HEK293 (cell line): ENCODE measurements at regions not wholly inside any gene's neighbourhood (a gene's known extent, or its start where the extent isn't known, plus 50 kb on each side); places are given as distances from the start of the nearest gene placed in this dataset.

Experiments
- CTCF ChIA-PET: fragments of 350-600 bp; formaldehyde crosslinking; extraction: SDS; loops from one replicate; lab custom pipeline; 2021; ENCODE audit warnings: antibody characterized with exemption; lab: Yijun Ruan, JAX
- POLR2A ChIA-PET: fragments of 300-600 bp; formaldehyde crosslinking; extraction: SDS; loops from one replicate; lab custom pipeline; 2020; ENCODE audit warnings: antibody characterized with exemption, inconsistent platforms; lab: Yijun Ruan, JAX
- H3K27ac ChIP-seq: fragments of 200-500 bp; sonication (Bioruptor generic); 2 replicates; pipeline ENCODE4 v1.5.1; 2014; ENCODE audit warnings: low read depth, low read length, control low read depth, inconsistent platforms; ENCODE audit errors: extremely low read depth
- H3K36me3 ChIP-seq, 2 experiments: fragments of 200-500 bp in 1 of 2; sonication (Bioruptor generic) in 1 of 2; 1 replicate in 1 of 2; 2 replicates in 1 of 2; pipeline ENCODE4 v1.5.1; 2014 to 2017; ENCODE audit warnings: inconsistent platforms in 2 of 2, low read length in 2 of 2; ENCODE audit not compliant: control insufficient read depth in 2 of 2, insufficient read depth in 1 of 2
- H3K4me1 ChIP-seq: fragments of 200-500 bp; sonication (Bioruptor generic); 2 replicates; pipeline ENCODE4 v1.5.1; 2014; ENCODE audit warnings: mild to moderate bottlenecking, low read length, inconsistent platforms; ENCODE audit not compliant: control insufficient read depth, insufficient read depth
- H3K4me3 ChIP-seq: 2 replicates; pipeline ENCODE4 v1.5.1; 2011; ENCODE audit warnings: low read depth, mild to moderate bottlenecking, control low read depth, low read length, moderate library complexity
- H3K9me3 ChIP-seq: fragments of 200-500 bp; sonication (Bioruptor generic); 2 replicates; pipeline ENCODE4 v1.5.1; 2014; ENCODE audit warnings: low read depth, low read length, inconsistent platforms; ENCODE audit not compliant: control insufficient read depth, insufficient read depth
- ZEB2 ChIP-seq: fragments of 450-650 bp; formaldehyde crosslinking; IDR thresholded peaks from 2 replicates; pipeline ENCODE4 v1.5.1; 2016; ENCODE audit warnings: missing biosample characterization, missing genetic modification characterization
- ZNF138 ChIP-seq: fragments of 450-650 bp; formaldehyde crosslinking; IDR thresholded peaks from 2 replicates; pipeline ENCODE4 v1.5.1; 2016; ENCODE audit warnings: missing biosample characterization, missing genetic modification characterization, borderline replicate concordance
- ZNF23 ChIP-seq: fragments of 450-650 bp; formaldehyde crosslinking; IDR thresholded peaks from 2 replicates; pipeline ENCODE4 v1.5.1; 2016; ENCODE audit warnings: missing biosample characterization, missing genetic modification characterization, borderline replicate concordance
- ZNF302 ChIP-seq: fragments of 450-650 bp; formaldehyde crosslinking; IDR thresholded peaks from 2 replicates; pipeline ENCODE4 v1.5.1; 2016; ENCODE audit warnings: missing biosample characterization, missing genetic modification characterization, low read depth
- ZNF354C ChIP-seq: fragments of 450-650 bp; formaldehyde crosslinking; IDR thresholded peaks from 2 replicates; pipeline ENCODE4 v1.5.1; 2016; ENCODE audit warnings: missing biosample characterization, missing genetic modification characterization, low read depth, borderline replicate concordance
- ZNF416 ChIP-seq: fragments of 450-650 bp; formaldehyde crosslinking; IDR thresholded peaks from 2 replicates; pipeline ENCODE4 v1.5.1; 2016; ENCODE audit warnings: missing biosample characterization, missing genetic modification characterization
- ZNF629 ChIP-seq: fragments of 450-650 bp; formaldehyde crosslinking; IDR thresholded peaks from 2 replicates; pipeline ENCODE4 v1.5.1; 2017; ENCODE audit warnings: missing biosample characterization, missing genetic modification characterization
- ZNF660 ChIP-seq: fragments of 450-650 bp; IDR thresholded peaks from 2 replicates; pipeline ENCODE4 v1.5.1; 2018; ENCODE audit warnings: missing biosample characterization, mild to moderate bottlenecking, missing genetic modification characterization
- ZNF677 ChIP-seq: fragments of 450-650 bp; IDR thresholded peaks from 2 replicates; pipeline ENCODE4 v1.5.0; 2018; ENCODE audit warnings: missing biosample characterization, mild to moderate bottlenecking, missing genetic modification characterization, moderate library complexity
- ZSCAN30 ChIP-seq: fragments of 450-650 bp; IDR thresholded peaks from 2 replicates; pipeline ENCODE4 v1.5.1; 2018; ENCODE audit warnings: missing biosample characterization, mild to moderate bottlenecking, missing genetic modification characterization, moderate library complexity
- TF ChIP-seq, protein P1 (sequence below): fragments of 450-650 bp; formaldehyde crosslinking; IDR thresholded peaks from 2 replicates; pipeline ENCODE4 v1.5.1; 2017; ENCODE audit warnings: missing biosample characterization, missing genetic modification characterization
- TF ChIP-seq, protein P2 (sequence below): fragments of 450-650 bp; formaldehyde crosslinking; IDR thresholded peaks from 2 replicates; pipeline ENCODE4 v1.5.1; 2016; ENCODE audit warnings: missing biosample characterization, missing genetic modification characterization, borderline replicate concordance
- TF ChIP-seq, protein P3 (sequence below): fragments of 450-650 bp; formaldehyde crosslinking; IDR thresholded peaks from 2 replicates; pipeline ENCODE4 v1.5.1; 2016; ENCODE audit warnings: missing biosample characterization, missing genetic modification characterization
- TF ChIP-seq, protein P4 (sequence below): fragments of 450-650 bp; formaldehyde crosslinking; IDR thresholded peaks from 2 replicates; pipeline ENCODE4 v1.5.1; 2016; ENCODE audit warnings: missing biosample characterization, missing genetic modification characterization
- TF ChIP-seq, protein P5 (sequence below): fragments of 450-650 bp; formaldehyde crosslinking; IDR thresholded peaks from 2 replicates; pipeline ENCODE4 v1.5.1; 2016; ENCODE audit warnings: missing biosample characterization, missing genetic modification characterization

DNA sequence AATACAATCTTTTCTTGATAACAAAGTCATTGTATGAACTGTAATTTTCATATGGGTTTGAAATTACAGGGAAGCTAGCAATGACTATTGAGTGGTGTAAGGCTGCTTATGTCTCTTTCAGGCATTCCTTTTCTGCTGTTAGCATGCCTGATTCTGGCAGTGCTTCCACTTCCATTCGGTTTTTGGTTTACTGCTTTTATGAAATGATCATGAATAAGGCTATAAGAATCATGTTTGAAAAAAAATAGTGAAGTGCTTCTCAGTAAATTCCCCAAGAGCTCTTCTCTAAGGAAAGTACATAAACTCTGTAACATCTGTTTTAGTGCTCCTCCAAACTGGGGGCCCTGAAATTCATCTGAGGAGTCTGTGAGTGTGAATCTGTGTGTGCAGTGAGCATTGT, 434.0 kb upstream of the RGS6 start:
- no peak for TF ChIP-seq ZNF629
- no peak for TF ChIP-seq ZEB2 (tag by site-specific recombination)
- TF ChIP-seq, protein P1, sequence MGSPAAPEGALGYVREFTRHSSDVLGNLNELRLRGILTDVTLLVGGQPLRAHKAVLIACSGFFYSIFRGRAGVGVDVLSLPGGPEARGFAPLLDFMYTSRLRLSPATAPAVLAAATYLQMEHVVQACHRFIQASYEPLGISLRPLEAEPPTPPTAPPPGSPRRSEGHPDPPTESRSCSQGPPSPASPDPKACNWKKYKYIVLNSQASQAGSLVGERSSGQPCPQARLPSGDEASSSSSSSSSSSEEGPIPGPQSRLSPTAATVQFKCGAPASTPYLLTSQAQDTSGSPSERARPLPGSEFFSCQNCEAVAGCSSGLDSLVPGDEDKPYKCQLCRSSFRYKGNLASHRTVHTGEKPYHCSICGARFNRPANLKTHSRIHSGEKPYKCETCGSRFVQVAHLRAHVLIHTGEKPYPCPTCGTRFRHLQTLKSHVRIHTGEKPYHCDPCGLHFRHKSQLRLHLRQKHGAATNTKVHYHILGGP (tag by site-specific recombination): no peak
- ChIA-PET POLR2A (no interaction called here), CTCF (interaction anchor here (0.6 to 1.6 kb wide), 2 partner anchors 12 to 29 kb away, joined by 3 to 4 read pairs; no protein-coding TSS in a partner anchor)
- no peak overlapping the region for H3K27ac ChIP-seq
- no peaks in the 10 kb centered on the region for H3K9me3 ChIP-seq
- H3K4me3 ChIP-seq: no peak overlapping the region
- H3K36me3 ChIP-seq: no peaks in the 10 kb centered on the region
- H3K4me1 ChIP-seq: no peaks in the 10 kb centered on the region

DNA sequence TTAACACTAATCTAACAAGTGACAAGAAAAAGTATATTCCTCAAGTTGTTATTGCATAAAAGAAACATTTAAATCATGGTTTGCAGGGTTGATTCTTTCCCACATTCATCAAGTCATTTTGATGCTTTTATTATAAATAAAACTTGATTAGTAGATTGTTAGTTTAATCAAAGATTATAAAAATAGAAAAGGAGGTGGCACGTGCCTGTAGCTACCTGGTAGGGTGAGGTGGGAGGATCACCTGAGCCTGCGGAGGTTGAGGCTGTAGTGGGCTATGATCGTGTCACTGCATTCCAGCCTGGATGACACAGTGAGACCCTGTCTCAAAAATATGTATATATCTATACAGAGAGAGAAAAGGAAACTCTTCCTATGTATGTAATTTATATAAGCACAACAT, 433.2 kb upstream of the RGS6 start:
- H3K4me3 ChIP-seq: no peak overlapping the region
- TF ChIP-seq ZNF138 (tag by site-specific recombination): no peak
- TF ChIP-seq ZNF677 (tag by site-specific recombination): no peak
- no peak for TF ChIP-seq ZNF354C (tag by site-specific recombination)
- TF ChIP-seq, protein P2, sequence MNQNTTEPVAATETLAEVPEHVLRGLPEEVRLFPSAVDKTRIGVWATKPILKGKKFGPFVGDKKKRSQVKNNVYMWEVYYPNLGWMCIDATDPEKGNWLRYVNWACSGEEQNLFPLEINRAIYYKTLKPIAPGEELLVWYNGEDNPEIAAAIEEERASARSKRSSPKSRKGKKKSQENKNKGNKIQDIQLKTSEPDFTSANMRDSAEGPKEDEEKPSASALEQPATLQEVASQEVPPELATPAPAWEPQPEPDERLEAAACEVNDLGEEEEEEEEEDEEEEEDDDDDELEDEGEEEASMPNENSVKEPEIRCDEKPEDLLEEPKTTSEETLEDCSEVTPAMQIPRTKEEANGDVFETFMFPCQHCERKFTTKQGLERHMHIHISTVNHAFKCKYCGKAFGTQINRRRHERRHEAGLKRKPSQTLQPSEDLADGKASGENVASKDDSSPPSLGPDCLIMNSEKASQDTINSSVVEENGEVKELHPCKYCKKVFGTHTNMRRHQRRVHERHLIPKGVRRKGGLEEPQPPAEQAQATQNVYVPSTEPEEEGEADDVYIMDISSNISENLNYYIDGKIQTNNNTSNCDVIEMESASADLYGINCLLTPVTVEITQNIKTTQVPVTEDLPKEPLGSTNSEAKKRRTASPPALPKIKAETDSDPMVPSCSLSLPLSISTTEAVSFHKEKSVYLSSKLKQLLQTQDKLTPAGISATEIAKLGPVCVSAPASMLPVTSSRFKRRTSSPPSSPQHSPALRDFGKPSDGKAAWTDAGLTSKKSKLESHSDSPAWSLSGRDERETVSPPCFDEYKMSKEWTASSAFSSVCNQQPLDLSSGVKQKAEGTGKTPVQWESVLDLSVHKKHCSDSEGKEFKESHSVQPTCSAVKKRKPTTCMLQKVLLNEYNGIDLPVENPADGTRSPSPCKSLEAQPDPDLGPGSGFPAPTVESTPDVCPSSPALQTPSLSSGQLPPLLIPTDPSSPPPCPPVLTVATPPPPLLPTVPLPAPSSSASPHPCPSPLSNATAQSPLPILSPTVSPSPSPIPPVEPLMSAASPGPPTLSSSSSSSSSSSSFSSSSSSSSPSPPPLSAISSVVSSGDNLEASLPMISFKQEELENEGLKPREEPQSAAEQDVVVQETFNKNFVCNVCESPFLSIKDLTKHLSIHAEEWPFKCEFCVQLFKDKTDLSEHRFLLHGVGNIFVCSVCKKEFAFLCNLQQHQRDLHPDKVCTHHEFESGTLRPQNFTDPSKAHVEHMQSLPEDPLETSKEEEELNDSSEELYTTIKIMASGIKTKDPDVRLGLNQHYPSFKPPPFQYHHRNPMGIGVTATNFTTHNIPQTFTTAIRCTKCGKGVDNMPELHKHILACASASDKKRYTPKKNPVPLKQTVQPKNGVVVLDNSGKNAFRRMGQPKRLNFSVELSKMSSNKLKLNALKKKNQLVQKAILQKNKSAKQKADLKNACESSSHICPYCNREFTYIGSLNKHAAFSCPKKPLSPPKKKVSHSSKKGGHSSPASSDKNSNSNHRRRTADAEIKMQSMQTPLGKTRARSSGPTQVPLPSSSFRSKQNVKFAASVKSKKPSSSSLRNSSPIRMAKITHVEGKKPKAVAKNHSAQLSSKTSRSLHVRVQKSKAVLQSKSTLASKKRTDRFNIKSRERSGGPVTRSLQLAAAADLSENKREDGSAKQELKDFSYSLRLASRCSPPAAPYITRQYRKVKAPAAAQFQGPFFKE (tag by site-specific recombination): no peak
- TF ChIP-seq ZNF660 (tag by site-specific recombination): no peak
- no peak for TF ChIP-seq ZNF302 (tag by site-specific recombination)
- TF ChIP-seq, protein P3, sequence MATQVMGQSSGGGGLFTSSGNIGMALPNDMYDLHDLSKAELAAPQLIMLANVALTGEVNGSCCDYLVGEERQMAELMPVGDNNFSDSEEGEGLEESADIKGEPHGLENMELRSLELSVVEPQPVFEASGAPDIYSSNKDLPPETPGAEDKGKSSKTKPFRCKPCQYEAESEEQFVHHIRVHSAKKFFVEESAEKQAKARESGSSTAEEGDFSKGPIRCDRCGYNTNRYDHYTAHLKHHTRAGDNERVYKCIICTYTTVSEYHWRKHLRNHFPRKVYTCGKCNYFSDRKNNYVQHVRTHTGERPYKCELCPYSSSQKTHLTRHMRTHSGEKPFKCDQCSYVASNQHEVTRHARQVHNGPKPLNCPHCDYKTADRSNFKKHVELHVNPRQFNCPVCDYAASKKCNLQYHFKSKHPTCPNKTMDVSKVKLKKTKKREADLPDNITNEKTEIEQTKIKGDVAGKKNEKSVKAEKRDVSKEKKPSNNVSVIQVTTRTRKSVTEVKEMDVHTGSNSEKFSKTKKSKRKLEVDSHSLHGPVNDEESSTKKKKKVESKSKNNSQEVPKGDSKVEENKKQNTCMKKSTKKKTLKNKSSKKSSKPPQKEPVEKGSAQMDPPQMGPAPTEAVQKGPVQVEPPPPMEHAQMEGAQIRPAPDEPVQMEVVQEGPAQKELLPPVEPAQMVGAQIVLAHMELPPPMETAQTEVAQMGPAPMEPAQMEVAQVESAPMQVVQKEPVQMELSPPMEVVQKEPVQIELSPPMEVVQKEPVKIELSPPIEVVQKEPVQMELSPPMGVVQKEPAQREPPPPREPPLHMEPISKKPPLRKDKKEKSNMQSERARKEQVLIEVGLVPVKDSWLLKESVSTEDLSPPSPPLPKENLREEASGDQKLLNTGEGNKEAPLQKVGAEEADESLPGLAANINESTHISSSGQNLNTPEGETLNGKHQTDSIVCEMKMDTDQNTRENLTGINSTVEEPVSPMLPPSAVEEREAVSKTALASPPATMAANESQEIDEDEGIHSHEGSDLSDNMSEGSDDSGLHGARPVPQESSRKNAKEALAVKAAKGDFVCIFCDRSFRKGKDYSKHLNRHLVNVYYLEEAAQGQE (tag by site-specific recombination): no peak
- no peak for TF ChIP-seq ZNF23
- TF ChIP-seq, protein P4, sequence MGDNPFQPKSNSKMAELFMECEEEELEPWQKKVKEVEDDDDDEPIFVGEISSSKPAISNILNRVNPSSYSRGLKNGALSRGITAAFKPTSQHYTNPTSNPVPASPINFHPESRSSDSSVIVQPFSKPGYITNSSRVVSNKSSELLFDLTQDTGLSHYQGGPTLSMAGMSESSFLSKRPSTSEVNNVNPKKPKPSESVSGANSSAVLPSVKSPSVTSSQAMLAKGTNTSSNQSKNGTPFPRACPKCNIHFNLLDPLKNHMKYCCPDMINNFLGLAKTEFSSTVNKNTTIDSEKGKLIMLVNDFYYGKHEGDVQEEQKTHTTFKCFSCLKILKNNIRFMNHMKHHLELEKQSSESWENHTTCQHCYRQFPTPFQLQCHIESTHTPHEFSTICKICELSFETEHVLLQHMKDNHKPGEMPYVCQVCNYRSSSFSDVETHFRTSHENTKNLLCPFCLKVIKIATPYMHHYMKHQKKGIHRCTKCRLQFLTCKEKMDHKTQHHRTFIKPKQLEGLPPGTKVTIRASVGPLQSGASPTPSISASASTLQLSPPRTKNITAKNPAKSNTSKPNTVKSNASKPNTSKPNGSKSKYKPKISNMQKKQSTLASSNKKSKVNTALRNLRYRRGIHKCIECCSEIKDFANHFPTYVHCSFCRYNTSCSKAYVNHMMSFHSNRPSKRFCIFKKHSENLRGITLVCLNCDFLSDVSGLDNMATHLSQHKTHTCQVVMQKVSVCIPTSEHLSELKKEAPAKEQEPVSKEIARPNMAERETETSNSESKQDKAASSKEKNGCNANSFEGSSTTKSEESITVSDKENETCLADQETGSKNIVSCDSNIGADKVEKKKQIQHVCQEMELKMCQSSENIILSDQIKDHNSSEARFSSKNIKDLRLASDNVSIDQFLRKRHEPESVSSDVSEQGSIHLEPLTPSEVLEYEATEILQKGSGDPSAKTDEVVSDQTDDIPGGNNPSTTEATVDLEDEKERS: no peak
- no peak for TF ChIP-seq ZSCAN30 (tag by site-specific recombination)
- TF ChIP-seq ZNF416 (tag by site-specific recombination): no peak
- TF ChIP-seq, protein P5, sequence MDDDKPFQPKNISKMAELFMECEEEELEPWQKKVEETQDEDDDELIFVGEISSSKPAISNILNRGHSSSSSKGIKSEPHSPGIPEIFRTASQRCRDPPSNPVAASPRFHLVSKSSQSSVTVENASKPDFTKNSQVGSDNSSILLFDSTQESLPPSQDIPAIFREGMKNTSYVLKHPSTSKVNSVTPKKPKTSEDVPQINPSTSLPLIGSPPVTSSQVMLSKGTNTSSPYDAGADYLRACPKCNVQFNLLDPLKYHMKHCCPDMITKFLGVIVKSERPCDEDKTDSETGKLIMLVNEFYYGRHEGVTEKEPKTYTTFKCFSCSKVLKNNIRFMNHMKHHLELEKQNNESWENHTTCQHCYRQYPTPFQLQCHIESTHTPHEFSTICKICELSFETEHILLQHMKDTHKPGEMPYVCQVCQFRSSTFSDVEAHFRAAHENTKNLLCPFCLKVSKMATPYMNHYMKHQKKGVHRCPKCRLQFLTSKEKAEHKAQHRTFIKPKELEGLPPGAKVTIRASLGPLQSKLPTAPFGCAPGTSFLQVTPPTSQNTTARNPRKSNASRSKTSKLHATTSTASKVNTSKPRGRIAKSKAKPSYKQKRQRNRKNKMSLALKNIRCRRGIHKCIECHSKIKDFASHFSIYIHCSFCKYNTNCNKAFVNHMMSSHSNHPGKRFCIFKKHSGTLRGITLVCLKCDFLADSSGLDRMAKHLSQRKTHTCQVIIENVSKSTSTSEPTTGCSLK (tag by site-specific recombination): no peak
- ChIA-PET CTCF (no interaction called here), POLR2A (no interaction called here)
- H3K36me3 ChIP-seq: no peaks in the 10 kb centered on the region
- no peak overlapping the region for H3K27ac ChIP-seq
- no peaks in the 10 kb centered on the region for H3K4me1 ChIP-seq
- no peaks in the 10 kb centered on the region for H3K9me3 ChIP-seq
